ENCODE measurements at regions not wholly inside any gene's neighbourhood (a gene's known extent, or its start where the extent isn't known, plus 50 kb on each side); places are given as distances from the start of the nearest gene placed in this dataset.
"Not testable (repeated sequence)": the region's sequence is repeated elsewhere in the genome, so short reads cannot be mapped to it uniquely, and the experiment has no call there.

DNA sequence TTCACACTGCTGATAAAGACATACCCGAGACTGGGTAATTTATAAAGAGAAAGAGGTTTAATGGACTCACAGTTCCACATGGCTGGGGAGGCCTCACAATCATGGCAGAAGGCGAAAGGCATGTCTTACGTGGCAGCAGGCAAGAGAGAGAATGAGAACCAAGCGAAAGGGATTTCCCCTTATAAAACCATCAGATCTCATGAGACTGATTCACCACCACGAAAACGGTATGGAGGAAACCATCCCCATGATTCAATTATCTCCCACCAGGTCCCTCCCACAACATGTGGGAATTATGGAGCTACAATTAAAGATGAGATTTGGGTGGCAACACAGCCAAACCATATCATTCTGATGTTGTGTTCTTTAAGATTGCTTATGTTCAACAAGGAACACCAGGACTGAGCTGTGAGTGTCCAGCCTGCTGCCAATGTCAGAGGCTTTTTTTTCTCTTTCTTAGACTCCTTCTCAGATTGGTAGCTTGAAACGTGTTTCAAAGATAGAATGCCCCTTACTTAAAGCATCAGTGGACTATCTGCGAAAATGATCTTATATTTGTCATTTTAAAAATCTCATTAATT is 124.1 kb upstream of the TWIST2 start:
- not testable (repeated sequence) for DNase-seq (ENCODE audit: low read depth)

DNA sequence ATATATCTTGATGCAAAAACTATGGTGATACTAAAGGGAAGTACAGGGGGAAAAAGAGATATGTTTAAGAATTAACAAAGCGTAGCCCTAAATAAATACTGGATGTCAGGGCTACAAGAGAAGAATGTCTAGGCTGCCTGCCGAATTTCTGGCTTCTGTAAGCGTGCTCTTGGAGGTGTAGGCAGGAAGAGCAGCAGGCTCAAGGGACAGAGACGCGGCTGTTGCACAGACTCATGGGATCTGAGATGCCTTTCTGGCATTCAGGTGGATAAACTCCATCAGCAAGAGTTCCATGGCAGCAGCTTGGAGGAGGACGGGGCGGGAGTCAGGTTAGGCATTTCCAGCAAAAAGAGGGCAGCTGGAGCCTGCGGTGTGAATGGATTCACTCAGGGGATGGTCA is 123.2 kb upstream of the TWIST2 start:
- no peak for DNase-seq (ENCODE audit: low read depth)

DNA sequence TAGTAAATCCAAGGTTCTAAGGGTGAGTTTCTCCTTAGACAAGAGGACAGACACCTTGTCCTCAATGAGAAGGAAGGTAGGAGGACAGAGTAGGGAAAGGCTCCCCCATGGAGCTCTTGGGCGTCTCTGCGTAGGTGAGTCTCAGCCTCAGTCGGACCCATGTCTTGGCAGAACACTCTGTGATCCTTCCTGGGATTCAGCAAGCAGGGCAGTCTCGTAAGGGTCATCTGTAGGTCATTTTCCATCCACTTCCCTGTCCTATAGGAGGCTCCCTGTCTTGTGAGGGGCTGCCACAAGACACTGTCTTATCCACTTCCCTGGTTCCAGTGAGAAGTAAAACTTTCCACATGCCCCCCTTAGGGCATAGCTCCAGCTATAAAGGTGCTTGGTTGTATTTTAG is 122.6 kb upstream of the TWIST2 start:
- no peak for DNase-seq (ENCODE audit: low read depth)

DNA sequence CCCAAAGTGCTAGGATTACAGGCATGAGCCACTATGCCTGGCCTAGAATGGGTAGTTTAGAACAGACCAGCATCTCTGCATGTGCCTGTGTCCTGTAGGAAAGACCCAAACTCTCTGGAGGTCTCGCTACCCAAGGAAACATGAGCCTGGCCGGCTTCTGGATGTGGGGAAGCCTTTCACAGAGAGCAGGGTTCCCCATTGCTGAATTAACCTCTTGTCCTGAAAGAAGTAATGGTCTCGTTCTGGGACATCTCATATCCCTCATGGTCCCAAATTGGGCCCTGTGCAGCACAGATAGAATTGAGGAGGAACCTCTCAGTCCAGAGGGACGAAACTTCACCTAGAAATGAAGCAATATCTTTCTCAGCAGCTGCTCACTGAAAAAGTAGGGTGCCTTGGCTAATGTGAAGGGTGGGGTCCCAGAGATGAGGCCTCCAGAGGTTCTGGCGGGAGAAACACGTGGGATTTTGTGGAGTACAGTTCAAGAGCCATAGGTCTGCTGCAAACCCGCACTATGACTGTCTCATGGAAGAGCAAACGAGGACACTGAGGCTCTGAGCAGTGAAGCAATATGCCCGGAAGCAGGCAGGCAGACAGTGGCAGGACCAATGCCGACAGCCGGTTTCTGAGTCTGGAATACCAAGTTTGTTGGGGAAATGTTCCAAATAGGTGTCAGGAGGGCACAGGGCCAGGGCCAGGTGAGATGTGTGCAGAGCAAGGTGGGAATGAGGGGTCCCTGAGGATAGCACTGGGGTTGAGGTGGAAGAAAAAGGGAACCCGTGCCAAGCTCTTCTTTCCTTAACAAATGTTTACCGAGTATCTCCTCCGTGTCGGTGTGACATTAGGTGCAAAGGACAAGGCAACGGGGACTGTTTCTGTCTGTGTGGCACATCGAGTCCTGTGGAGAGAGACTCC is 121.0 kb upstream of the TWIST2 start:
- DNase-seq (ENCODE audit: low read depth) = no peak

DNA sequence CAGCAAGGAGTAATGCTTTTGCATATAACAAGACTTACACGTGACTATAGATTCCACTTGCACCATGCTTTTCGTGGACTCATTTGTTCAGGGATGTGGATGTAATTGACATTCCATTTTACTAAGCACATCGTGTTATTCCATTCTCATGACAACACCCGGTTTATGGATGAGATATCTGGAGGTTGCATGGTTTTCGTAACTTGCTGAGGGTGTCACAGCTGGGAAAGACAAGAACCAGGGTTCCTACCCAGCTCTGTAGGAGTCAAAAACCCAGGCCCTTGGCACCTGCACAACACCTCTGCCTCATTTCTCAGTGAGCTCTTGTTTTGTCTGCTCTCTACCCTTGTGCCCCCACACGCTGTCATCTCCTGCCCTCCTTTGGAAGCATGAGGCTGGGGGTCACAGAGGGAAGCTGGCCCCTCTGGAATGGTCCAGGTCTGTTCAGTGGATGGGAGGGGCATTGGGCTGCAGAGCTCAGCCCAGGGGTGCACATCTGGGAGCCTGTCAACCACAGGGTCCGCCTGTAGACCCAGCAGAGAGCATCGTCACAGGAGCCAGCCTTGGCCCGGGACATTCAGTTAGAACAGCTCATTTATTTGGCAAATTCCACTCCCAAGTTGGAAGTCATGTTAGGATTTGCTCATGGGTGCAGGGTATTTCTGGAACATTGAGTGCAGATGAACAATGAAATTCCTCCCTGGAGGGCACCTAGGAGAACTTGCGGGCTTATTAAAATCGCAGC is 120.1 kb upstream of the TWIST2 start:
- DNase-seq (ENCODE audit: low read depth) = no peak

DNA sequence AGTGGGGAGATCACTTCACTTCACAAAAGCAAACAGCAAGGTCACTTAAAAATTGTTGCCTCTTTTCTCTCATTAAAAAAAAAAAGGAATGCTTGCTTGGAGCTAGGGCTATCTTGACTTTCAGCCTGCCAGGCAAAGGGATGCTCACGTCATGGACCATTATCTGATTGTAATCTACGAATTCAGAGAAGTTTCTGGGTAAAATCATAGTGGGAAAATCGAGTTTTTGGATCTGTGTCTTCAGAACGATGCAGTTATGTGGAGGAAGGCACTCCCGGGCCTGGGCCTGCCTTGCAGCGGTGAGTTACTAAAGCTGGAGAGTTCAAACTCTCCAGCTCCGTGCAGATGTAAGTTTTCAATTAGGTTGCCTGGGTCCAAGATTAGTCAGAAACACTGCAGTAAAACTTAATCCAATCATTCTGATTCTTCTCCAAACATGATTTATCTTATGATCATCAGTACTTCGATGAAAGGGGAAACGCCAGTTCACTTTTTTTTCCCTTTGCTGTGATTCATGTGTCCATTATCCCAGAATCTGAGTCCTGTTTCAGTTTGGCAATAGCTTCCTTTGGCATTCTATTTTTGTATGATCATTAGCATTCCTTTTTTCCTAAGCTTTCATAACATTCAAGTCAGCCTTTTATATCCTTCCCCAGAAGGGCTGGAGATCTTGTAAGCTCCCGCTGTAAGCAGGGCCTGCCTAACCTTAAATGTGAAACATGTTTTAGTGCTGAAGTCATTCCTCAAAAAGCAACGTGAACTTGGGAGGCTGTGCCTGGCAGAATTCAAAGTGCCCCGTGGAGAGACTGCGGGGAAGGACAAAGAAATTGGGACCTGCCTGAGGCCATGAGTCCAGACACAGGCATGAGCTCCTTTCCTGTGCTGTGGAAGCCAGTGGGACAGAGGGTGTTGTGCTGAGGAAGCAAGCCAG is 119.3 kb upstream of the TWIST2 start:
- DNase-seq (ENCODE audit: low read depth) = no peak

DNA sequence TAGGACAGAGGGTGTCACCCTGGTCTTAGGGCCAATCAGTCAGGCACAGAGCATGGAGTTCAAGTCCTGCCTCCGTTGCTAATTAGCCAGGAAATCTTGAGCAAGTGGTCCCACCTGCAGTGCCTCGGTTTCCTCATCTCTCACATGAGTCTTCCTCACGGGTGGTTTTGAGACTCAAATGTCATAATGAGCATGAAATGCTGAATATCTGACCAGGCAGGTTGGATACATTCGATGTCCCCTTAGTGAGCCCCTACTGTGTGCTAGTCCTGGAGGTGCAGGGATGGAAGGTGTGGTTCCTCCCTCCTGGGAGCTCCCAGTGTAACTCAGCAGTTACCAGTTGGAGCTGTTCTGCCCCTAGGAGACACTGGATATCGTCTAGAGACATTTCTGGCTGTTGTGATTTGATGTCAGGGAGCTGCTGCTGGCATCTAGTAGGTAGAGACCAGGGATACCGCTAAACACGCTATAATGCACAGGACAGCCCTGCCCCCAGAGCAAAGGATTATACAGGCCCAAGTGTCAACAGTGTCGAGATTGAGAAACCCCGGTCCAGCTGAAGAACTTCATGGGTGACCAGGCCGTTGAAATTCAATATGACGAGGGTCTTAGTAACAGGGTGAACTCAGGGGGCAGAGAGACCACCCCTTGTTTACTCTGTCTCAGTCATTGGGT is 118.5 kb upstream of the TWIST2 start:
- DNase-seq (ENCODE audit: low read depth) = no peak

DNA sequence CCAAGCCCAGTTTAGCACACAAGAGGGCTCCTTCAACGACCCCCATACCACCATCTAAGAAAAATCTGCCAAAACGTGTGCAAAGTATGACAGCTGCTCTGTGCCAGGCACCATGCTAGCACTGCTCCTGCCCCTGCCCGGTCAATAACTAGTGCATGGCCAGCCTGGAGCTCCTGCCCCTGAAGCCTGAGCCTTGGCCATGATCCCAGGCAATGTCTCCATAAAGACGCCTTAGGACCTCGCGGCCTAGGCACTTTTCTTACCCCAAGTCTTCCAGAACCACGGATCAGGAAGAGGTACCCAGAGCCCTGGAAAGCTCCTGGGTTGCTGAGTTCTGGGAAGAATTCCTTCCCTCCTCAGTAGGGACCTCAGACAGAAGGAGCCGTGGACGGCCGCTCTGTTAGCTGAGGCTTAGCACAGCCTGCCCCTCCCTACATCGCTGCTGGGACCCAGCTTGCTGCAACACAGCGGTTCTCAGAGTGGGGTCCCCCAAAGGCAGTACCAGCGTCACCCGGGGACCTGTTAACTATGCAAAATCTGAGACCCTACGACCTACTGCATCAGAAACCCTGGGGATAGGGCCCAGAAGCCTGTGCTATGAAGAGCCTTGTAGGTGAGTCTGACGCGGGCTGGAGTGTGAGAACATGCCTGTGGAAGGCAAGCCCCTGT is 117.8 kb upstream of the TWIST2 start:
- no peak for DNase-seq (ENCODE audit: low read depth)

DNA sequence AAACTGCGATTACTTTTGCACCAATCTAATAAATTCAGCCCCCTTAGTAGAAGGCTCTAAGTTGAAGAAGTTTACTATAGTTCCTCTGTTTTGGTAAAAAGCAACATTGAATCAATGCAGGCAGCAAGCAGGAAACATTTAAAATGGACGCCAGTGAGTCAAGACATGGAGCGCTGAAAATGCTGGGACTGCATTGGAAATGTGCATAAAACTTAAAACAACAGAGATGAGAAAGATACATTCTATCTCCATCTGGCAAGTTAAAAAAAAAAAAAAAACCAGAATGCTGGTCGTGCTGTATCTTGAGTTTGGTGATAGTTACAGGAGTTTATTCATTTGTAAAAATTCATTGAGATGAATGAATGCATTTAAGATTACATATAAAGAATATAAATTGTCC is 117.0 kb upstream of the TWIST2 start:
- DNase-seq (ENCODE audit: low read depth) = no peak

DNA sequence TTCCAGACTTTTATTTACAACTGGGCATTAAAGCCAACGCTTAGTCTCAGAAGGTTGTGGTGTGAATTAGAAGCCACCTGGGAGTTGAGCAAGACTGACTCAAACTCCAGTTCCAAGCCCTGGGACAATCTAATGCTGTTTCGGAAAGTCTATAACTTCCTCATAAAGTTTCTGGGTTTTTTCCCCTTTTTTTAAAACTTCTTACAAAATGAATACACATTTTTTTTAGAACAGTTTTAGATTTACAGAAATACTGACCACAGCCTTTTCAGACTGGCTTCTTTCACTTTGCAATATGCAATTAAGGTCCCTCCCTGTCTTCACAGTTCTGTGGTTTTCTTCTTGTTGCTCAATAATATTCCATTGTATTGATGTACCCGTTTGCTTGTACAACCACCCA is 115.9 kb upstream of the TWIST2 start:
- no peak for DNase-seq (ENCODE audit: low read depth)

DNA sequence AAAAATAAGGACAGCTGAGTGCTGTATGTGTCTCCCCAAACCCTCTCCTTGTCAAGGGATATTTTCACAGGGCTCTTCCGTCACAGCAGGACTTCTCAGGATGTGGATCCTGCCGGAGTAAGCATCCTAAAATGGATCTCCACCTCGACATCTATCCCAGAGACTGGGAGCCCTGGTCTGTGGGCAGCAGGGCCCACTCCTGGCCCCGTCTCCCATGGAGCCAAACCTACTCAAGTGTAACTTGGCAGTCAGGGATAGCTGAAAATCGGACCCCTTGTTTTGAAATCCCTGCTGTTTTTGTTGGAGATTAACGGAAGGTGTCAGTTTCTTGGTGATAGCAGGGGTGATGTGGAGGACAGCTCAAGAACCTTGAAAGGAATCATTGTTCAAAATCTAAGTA is 109.0 kb upstream of the TWIST2 start:
- DNase-seq (ENCODE audit: low read depth) = no peak

DNA sequence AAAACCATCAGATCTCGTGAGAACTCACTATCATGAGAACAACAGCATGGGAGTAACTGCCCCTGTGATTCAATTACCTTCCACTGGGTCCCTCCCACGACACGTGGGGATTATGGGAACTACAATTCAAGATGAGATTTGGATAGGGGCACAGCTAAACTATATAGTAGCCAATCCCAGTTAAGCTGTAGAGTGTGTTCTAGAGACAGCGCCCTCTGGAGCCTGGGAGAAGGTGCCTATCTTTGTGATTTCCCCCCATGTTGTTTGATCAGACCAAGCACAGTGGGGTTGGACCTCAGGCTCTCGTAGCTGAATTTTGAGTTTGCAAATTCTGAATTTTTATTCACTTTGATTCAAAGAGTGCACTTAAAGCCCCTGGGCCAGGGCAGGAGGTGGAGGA is 108.2 kb upstream of the TWIST2 start:
- no peak for DNase-seq (ENCODE audit: low read depth)

DNA sequence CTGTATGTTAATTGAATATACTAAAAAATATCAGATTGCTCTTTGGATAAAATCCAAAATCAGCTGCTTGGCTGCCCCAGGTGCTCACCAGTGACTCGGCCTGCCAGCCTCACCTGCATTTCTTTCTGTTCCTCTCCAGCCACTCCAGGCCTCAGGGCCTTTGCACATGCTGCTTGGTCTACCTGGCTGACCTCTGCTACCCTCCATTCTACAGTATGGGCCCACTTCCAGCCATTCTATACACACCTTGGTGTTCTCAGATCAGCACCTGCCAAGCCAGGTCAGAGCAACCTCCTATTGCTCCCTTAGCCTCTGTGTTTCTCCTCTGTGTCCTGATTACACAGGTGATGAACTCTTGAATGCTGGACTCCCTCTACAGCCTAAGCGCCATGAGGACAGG is 106.6 kb upstream of the TWIST2 start:
- no peak for DNase-seq (ENCODE audit: low read depth)

DNA sequence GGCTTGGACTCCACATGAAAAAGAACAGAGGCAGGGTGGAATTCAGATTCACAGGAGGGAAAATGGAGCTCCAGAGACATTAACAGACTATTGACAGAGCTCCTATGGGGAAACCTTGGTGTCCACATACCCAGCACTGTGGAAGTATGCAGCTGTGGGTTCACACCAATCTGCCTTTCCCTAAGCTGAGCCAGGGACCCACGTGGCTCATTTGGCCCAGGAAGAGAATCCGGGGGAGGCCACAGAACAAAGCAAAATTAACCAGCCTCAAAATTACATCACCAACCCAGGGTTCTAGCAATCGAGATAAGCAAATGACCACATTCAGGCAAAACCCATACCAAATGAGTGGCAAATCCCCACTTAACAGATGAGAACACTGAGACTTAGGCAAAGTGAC is 105.8 kb upstream of the TWIST2 start:
- DNase-seq (ENCODE audit: low read depth) = no peak

DNA sequence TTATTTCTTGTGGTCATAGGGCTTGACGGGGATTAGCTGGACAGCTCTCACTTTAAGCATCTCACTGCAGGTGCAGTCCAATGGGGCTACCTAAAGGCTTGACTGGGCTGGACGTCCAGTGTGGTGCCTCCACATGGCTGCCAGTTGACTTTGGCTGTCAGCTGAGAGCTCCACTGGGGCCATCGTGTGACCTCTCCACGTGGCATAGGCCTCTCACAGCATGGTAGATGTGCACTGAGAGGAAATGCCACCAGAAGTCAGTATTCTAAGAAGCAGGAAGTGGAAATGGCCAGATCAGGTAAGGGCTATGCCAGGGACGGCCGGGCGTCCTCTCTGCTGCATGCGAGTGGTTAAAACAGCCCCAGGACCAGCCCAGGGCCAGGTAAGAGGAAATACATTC is 105.2 kb upstream of the TWIST2 start:
- no peak for DNase-seq (ENCODE audit: low read depth)

DNA sequence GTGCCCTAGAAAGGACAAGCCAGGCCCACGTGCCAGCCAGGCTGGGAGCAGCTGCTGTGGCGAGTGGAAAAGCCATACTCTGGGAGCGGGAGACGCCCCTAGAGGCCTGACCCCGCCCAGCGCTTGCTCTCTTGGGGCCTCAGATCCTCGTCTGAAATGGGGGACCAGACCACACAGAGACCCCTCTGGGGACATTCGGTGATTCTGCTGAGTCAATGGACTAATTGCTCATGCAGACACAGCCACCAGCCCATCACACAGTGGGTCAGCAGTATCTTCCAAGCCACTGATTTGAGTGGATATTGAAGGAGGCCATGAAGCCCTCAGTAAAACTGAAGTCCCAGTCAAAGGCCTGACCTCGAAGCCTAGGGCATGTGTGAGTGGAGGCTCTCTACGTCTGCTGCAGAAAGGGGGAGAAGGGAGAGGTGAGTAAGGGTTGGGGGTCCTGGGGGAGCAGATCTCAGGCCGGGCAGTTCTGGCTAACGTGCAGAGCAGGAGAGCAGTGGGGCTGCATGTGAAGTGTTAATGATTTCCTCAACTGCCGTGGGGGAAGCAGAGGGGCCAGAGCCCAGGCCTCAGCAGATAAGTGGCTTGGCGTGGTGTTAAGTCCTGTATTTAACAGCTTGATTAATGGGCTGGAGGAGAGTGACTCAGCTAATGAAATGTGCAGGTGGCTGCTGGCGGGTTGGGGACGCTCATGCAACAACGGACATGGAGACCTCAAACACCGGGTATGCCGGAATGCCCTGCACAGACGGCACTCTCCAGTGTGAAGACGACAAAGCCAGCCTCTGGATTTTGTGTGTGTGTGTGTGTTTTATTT is 104.4 kb upstream of the TWIST2 start:
- no peak for DNase-seq (ENCODE audit: low read depth)

DNA sequence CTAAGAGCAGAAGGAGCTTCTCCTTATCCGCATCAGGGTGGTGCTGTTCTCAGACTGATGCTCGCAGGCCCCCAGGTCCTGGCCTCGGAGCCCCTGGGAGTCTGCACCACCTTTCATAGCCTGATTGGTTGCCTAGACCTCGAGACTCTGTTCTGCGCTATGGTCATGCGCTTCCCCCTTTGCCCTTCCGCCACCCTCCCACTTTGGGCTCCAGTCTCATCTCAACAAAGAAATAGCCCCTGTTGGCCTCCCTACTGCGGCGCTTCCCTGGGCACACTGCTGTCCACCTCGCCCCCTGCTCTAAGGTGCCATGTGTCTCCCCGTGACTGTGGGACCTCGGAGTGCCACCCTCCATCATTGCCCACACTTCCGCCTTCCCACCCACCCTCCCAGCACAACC is 102.9 kb upstream of the TWIST2 start:
- no peak for DNase-seq (ENCODE audit: low read depth)

DNA sequence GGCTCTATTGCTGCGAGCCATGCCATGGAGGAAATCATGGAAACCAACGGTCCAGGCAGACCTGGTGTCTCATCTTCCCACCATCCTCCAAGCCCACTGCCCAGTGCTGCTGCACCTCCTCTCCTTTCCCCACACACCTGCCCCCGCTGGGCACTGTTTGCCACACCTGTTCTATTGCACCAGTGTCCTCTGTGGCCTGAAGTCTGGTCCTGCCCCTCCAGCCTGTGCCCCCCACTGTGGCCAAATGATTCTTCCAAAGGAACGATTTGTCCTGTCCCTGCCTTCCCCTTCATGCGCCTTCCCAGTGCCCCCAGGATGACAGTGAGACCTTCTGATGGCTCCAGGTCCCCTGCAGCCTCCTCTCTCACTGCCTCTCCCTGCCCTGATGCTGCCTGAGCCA is 101.9 kb upstream of the TWIST2 start:
- DNase-seq (ENCODE audit: low read depth) = no peak

DNA sequence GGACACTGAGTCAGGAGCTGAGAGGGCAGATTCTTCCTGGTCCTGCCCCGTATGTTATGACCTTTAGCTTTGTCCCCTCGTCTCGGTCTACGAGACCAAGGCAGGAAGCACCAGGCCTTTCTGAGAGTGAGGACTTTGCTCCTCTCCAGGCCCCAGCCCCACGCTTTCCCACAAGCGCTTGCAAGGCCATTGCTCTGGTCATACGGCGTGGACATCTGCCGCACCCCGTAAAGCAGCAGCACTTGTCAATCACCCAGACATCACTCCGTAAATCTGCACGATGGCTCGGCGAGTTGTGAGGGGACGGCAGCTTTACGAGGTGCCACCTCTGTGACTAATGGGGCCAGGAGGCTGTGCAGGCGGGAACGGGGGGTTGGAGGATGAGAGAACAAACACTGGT is 100.8 kb upstream of the TWIST2 start:
- no peak for DNase-seq (ENCODE audit: low read depth)

DNA sequence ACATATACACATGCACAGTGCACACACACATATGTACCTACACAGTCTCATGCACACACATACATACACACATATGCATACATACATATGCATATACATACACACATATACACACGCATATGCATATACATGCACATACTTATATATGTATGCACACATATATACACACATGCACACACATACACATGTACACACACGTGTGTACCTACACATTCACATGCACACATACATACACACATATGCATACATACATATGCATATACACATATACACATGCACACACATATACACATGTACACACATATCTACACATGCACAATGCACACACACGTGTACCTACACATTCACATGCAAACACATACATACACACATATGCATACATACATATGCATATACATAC is 100.3 kb upstream of the TWIST2 start:
- DNase-seq (ENCODE audit: low read depth) = no peak
